CD4-positive, alpha-beta T cell (primary cell): ENCODE measurements at regions not wholly inside any gene's neighbourhood (a gene's known extent, or its start where the extent isn't known, plus 50 kb on each side); places are given as distances from the start of the nearest gene placed in this dataset.

ENCODE experiments used
- ATAC-seq: fragments of 200-7000 bp; cut with Tn5 transposase; one replicate; pipeline ENCODE4 v1.10.0; 2022; ENCODE audit warnings: mild to moderate bottlenecking; ENCODE audit not compliant: poor library complexity
- CTCF ChIA-PET: fragments of 350-600 bp; sonication (Branson Sonifier 250); formaldehyde crosslinking; loops from one replicate; lab custom pipeline; 2021; ENCODE audit warnings: antibody characterized with exemption, inconsistent platforms; lab: Charles Lee
- POLR2A ChIA-PET: fragments of 350-600 bp; sonication (Branson Sonifier 250); formaldehyde crosslinking; loops from one replicate; lab custom pipeline; 2021; ENCODE audit warnings: antibody characterized with exemption, inconsistent platforms; lab: Charles Lee
- DNase-seq, 14 experiments: peaks; one replicate each; pipeline ENCODE4 v3.0.0-alpha.2; 2013 to 2020; ENCODE audit warnings: mixed read lengths in 2 of 14
- H3K27ac ChIP-seq, 2 donors: one replicate each; pipeline versions ENCODE4 v1.5.1 to v1.7.0; 2013; ENCODE audit warnings: low read length in 2 of 2, low read depth in 1 of 2, mild to moderate bottlenecking in 1 of 2
- H3K27me3 ChIP-seq, 2 experiments: 1 replicate in 1 of 2; 2 replicates in 1 of 2; pipeline versions ENCODE4 v1.6.1 to v1.7.0; 2013; ENCODE audit warnings: low read length in 2 of 2, control low read depth in 1 of 2, mild to moderate bottlenecking in 1 of 2, moderate library complexity in 1 of 2; ENCODE audit not compliant: insufficient read depth in 2 of 2, control insufficient read depth in 1 of 2
- H3K36me3 ChIP-seq: one replicate; pipeline ENCODE4 v1.6.1; 2013; ENCODE audit warnings: low read length, control low read depth; ENCODE audit not compliant: insufficient read depth
- H3K4me1 ChIP-seq: one replicate; pipeline ENCODE4 v1.6.1; 2013; ENCODE audit warnings: low read length, control low read depth; ENCODE audit not compliant: insufficient read depth
- H3K4me3 ChIP-seq: one replicate; pipeline ENCODE4 v1.5.1; 2013; ENCODE audit warnings: mild to moderate bottlenecking, low read length, moderate library complexity
- H3K9me3 ChIP-seq, 2 experiments: 1 replicate in 1 of 2; 2 replicates in 1 of 2; pipeline versions ENCODE4 v1.6.1 to v1.7.0; 2013; ENCODE audit warnings: low read length in 2 of 2, mild to moderate bottlenecking in 2 of 2, control low read depth in 1 of 2, moderate library complexity in 1 of 2; ENCODE audit not compliant: control insufficient read depth in 1 of 2, insufficient read depth in 1 of 2
- H3K27ac Mint-ChIP-seq: one replicate; pipeline ENCODE4 v1.8.0; 2020; ENCODE audit warnings: mixed read lengths
- H3K27me3 Mint-ChIP-seq: one replicate; pipeline ENCODE4 v1.8.0; 2021; ENCODE audit warnings: mixed read lengths
- H3K36me3 Mint-ChIP-seq: one replicate; pipeline ENCODE4 v1.8.0; 2021; ENCODE audit warnings: low read depth, mixed read lengths
- H3K4me1 Mint-ChIP-seq: one replicate; pipeline ENCODE4 v1.8.0; 2021; ENCODE audit warnings: low read depth, mixed read lengths
- H3K4me3 Mint-ChIP-seq: one replicate; pipeline ENCODE4 v1.8.0; 2020; ENCODE audit warnings: mild to moderate bottlenecking, mixed read lengths
- H3K9me3 Mint-ChIP-seq: one replicate; pipeline ENCODE4 v1.8.0; 2020; ENCODE audit warnings: mixed read lengths
- CTCF ChIP-seq: fragments of 200-600 bp; IDR thresholded peaks from one replicate; pipeline ENCODE4 v1.8.0; 2022; ENCODE audit warnings: antibody characterized with exemption, mild to moderate bottlenecking
- intact Hi-C, 2 experiments: fragments of 100-400 bp; cut with DNase I in 1 of 2; cut with micrococcal nuclease in 1 of 2; formaldehyde crosslinking; loops; one replicate each; pipeline versions ENCODE4 v1.15.1 to v1.9.0; 2023 to 2025; cut with DNase I, micrococcal nuclease

GRCh38 chr5:128626536-128627090 lies 88.6 kb upstream of the FBN2 start:
- ATAC-seq (no peak), DNase-seq (no peak)
- no peaks in the 10 kb centered on the region for H3K27me3 ChIP-seq
- H3K36me3 Mint-ChIP-seq, result no peaks in the 10 kb centered on the region
- H3K27ac Mint-ChIP-seq, result no peak overlapping the region
- H3K9me3 Mint-ChIP-seq, result no peaks in the 10 kb centered on the region
- no peaks in the 10 kb centered on the region for H3K36me3 ChIP-seq
- no peaks in the 10 kb centered on the region for H3K4me1 ChIP-seq
- TF ChIP-seq CTCF, result no peak
- peaks cover 6% of the 10 kb centered on the region for H3K27me3 Mint-ChIP-seq
- intact Hi-C loops, result no loop called here
- H3K4me1 Mint-ChIP-seq, result no peaks in the 10 kb centered on the region
- H3K27ac ChIP-seq, result no peak overlapping the region
- no peak overlapping the region for H3K4me3 ChIP-seq
- CTCF ChIA-PET, result no interaction called here
- no peak overlapping the region for H3K4me3 Mint-ChIP-seq
- POLR2A ChIA-PET, result interaction anchor here (0.7 kb wide), 1 partner anchor 739 kb away, joined by 3 read pairs; no protein-coding TSS in a partner anchor
- no peaks in the 10 kb centered on the region for H3K9me3 ChIP-seq

GRCh38 chr5:128627939-128628338 lies 89.9 kb upstream of the FBN2 start:
- Histone ChIP-seq H3K36me3 (no peaks in the 10 kb centered on the region), H3K27me3 (no peaks in the 10 kb centered on the region), H3K4me1 (no peaks in the 10 kb centered on the region), H3K27ac (no peak overlapping the region), H3K9me3 (no peaks in the 10 kb centered on the region), H3K4me3 (no peak overlapping the region)
- ChIA-PET POLR2A (no interaction called here), CTCF (no interaction called here)
- H3K4me1 Mint-ChIP-seq, result no peaks in the 10 kb centered on the region
- TF ChIP-seq CTCF, result no peak
- DNase-seq, result no peak
- H3K27ac Mint-ChIP-seq, result no peak overlapping the region
- no peaks in the 10 kb centered on the region for H3K9me3 Mint-ChIP-seq
- H3K4me3 Mint-ChIP-seq, result no peak overlapping the region
- intact Hi-C loops, result no loop called here
- peaks cover 6% of the 10 kb centered on the region for H3K27me3 Mint-ChIP-seq
- no peaks in the 10 kb centered on the region for H3K36me3 Mint-ChIP-seq
- ATAC-seq, result no peak

DNA sequence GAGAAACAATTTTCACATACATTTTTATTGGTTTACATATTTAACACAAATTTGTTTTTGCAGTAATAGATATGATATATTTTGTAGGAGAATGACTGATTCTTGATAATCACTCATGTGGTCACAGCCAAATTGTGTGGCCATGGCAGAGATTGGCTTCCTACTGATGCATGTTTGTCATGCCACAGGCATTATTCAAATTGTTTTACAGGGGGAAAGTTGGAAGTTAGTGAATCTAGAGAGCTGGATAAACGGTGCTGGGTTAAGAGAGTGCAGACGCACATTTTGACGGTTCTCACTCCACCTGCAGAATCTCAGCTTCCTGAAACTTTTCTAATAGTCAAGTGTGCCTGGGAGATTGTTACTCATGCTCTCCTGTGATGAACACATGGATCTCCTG lies 91.1 kb upstream of the FBN2 start:
- H3K4me3 Mint-ChIP-seq, result no peak overlapping the region
- intact Hi-C loops, result no loop called here
- CTCF ChIA-PET, result no interaction called here

More for the DNA sequence above, 91.1 kb upstream of the FBN2 start:
- H3K4me1 Mint-ChIP-seq, result no peaks in the 10 kb centered on the region
- DNase-seq (no peak), ATAC-seq (no peak)
- H3K27ac Mint-ChIP-seq, result no peak overlapping the region
- Histone ChIP-seq H3K4me1 (no peaks in the 10 kb centered on the region), H3K27me3 (no peaks in the 10 kb centered on the region), H3K4me3 (no peak overlapping the region), H3K27ac (no peak overlapping the region), H3K36me3 (no peaks in the 10 kb centered on the region), H3K9me3 (no peaks in the 10 kb centered on the region)
- POLR2A ChIA-PET, result no interaction called here
- no peaks in the 10 kb centered on the region for H3K36me3 Mint-ChIP-seq
- H3K27me3 Mint-ChIP-seq, result peaks cover 6% of the 10 kb centered on the region
- no peaks in the 10 kb centered on the region for H3K9me3 Mint-ChIP-seq
- TF ChIP-seq CTCF, result no peak
